ENCODE measurements at regions not wholly inside any gene's neighbourhood (a gene's known extent, or its start where the extent isn't known, plus 50 kb on each side); places are given as distances from the start of the nearest gene placed in this dataset.

GRCh38 chrX:20954014-20954413 lies 420.2 kb upstream of the CNKSR2 start:
- Mint-ChIP-seq H3K4me1 (no peaks in the 10 kb centered on the region), H3K27me3 (peaks cover 3% of the 10 kb centered on the region), H3K4me3 (no peak overlapping the region), H3K36me3 (no peaks in the 10 kb centered on the region), H3K9me3 (no peaks in the 10 kb centered on the region), H3K27ac (no peak overlapping the region)
- no peak for DNase-seq

- Mint-ChIP-seq H3K27me3 (peaks cover 3% of the 10 kb centered on the region), H3K36me3 (no peaks in the 10 kb centered on the region)
Measured at GRCh38 chrX:20952180-20952579, 422.0 kb upstream of the CNKSR2 start.

GRCh38 chrX:20951016-20951810 lies 423.0 kb upstream of the CNKSR2 start:
- H3K4me1 Mint-ChIP-seq: peaks cover 4% of the 10 kb centered on the region
- H3K4me3 Mint-ChIP-seq: no peak overlapping the region
- H3K27me3 Mint-ChIP-seq: peaks cover 3% of the 10 kb centered on the region
- no peaks in the 10 kb centered on the region for H3K36me3 Mint-ChIP-seq
- H3K9me3 Mint-ChIP-seq: no peaks in the 10 kb centered on the region
- DNase-seq: no peak
- no peak overlapping the region for H3K27ac Mint-ChIP-seq

More at GRCh38 chrX:20952180-20952579, 422.0 kb upstream of the CNKSR2 start:
- no peak overlapping the region for H3K27ac Mint-ChIP-seq
- no peaks in the 10 kb centered on the region for H3K9me3 Mint-ChIP-seq
- peaks cover 4% of the 10 kb centered on the region for H3K4me1 Mint-ChIP-seq
- no peak overlapping the region for H3K4me3 Mint-ChIP-seq
- no peak for DNase-seq

GRCh38 chrX:20947411-20947912 lies 426.8 kb upstream of the CNKSR2 start:
- no peaks in the 10 kb centered on the region for H3K36me3 Mint-ChIP-seq
- DNase-seq: no peak

GRCh38 chrX:20913760-20914159 lies 460.5 kb upstream of the CNKSR2 start:
- no peak overlapping the region for H3K27ac Mint-ChIP-seq
- H3K9me3 Mint-ChIP-seq: no peaks in the 10 kb centered on the region
- H3K4me3 Mint-ChIP-seq: no peak overlapping the region
- H3K27me3 Mint-ChIP-seq: no peaks in the 10 kb centered on the region
- no peaks in the 10 kb centered on the region for H3K4me1 Mint-ChIP-seq
- no peaks in the 10 kb centered on the region for H3K36me3 Mint-ChIP-seq
- no peak for DNase-seq

More at GRCh38 chrX:20947411-20947912, 426.8 kb upstream of the CNKSR2 start:
- Mint-ChIP-seq H3K27ac (no peak overlapping the region), H3K4me1 (peaks cover 4% of the 10 kb centered on the region), H3K27me3 (peaks cover 3% of the 10 kb centered on the region), H3K4me3 (no peak overlapping the region), H3K9me3 (no peaks in the 10 kb centered on the region)

- Mint-ChIP-seq H3K9me3 (no peaks in the 10 kb centered on the region), H3K4me1 (no peaks in the 10 kb centered on the region), H3K27me3 (peaks cover 8% of the 10 kb centered on the region), H3K27ac (no peak overlapping the region), H3K36me3 (peaks cover 1% of the 10 kb centered on the region), H3K4me3 (no peak overlapping the region)
- no peak for DNase-seq
Measured at GRCh38 chrX:20906571-20906970, 467.6 kb upstream of the CNKSR2 start.

- H3K27me3 Mint-ChIP-seq: no peaks in the 10 kb centered on the region
- peaks cover 2% of the 10 kb centered on the region for H3K9me3 Mint-ChIP-seq
- H3K27ac Mint-ChIP-seq: no peak overlapping the region
- H3K4me1 Mint-ChIP-seq: no peaks in the 10 kb centered on the region
- no peak overlapping the region for H3K4me3 Mint-ChIP-seq
- no peaks in the 10 kb centered on the region for H3K36me3 Mint-ChIP-seq
- DNase-seq: no peak
Measured at GRCh38 chrX:20884565-20884964, 489.7 kb upstream of the CNKSR2 start.

- H3K4me1 Mint-ChIP-seq: no peaks in the 10 kb centered on the region
- peaks cover 10% of the 10 kb centered on the region for H3K9me3 Mint-ChIP-seq
- no peaks in the 10 kb centered on the region for H3K27me3 Mint-ChIP-seq
- no peak for DNase-seq
- peaks cover 2% of the 10 kb centered on the region for H3K36me3 Mint-ChIP-seq
- H3K4me3 Mint-ChIP-seq: no peak overlapping the region
- no peak overlapping the region for H3K27ac Mint-ChIP-seq
Measured at GRCh38 chrX:20863649-20864048, 510.6 kb upstream of the CNKSR2 start.

GRCh38 chrX:20861113-20861512 lies 513.1 kb upstream of the CNKSR2 start:
- Mint-ChIP-seq H3K36me3 (peaks cover 2% of the 10 kb centered on the region), H3K27ac (no peak overlapping the region), H3K4me3 (no peak overlapping the region), H3K9me3 (peaks cover 10% of the 10 kb centered on the region), H3K27me3 (no peaks in the 10 kb centered on the region), H3K4me1 (no peaks in the 10 kb centered on the region)
- no peak for DNase-seq

GRCh38 chrX:20857746-20858145 lies 516.5 kb upstream of the CNKSR2 start:
- Mint-ChIP-seq H3K4me3 (no peak overlapping the region), H3K27me3 (no peaks in the 10 kb centered on the region), H3K27ac (no peak overlapping the region), H3K9me3 (peaks cover 10% of the 10 kb centered on the region), H3K36me3 (peaks cover 2% of the 10 kb centered on the region), H3K4me1 (no peaks in the 10 kb centered on the region)
- no peak for DNase-seq

GRCh38 chrX:20838477-20838876 lies 535.7 kb upstream of the CNKSR2 start:
- H3K36me3 Mint-ChIP-seq: no peaks in the 10 kb centered on the region
- H3K4me3 Mint-ChIP-seq: no peak overlapping the region
- DNase-seq: no peak
- peaks cover 8% of the 10 kb centered on the region for H3K27me3 Mint-ChIP-seq
- no peaks in the 10 kb centered on the region for H3K9me3 Mint-ChIP-seq
- H3K4me1 Mint-ChIP-seq: no peaks in the 10 kb centered on the region
- H3K27ac Mint-ChIP-seq: no peak overlapping the region

GRCh38 chrX:20829665-20830491 lies 544.3 kb upstream of the CNKSR2 start:
- no peaks in the 10 kb centered on the region for H3K27me3 Mint-ChIP-seq
- no peak for DNase-seq
- no peak overlapping the region for H3K27ac Mint-ChIP-seq
- H3K36me3 Mint-ChIP-seq: no peaks in the 10 kb centered on the region
- H3K4me1 Mint-ChIP-seq: no peaks in the 10 kb centered on the region
- no peaks in the 10 kb centered on the region for H3K9me3 Mint-ChIP-seq
- H3K4me3 Mint-ChIP-seq: no peak overlapping the region

GRCh38 chrX:20825984-20826383 lies 548.2 kb upstream of the CNKSR2 start:
- Mint-ChIP-seq H3K4me1 (no peaks in the 10 kb centered on the region), H3K27ac (no peak overlapping the region), H3K9me3 (no peaks in the 10 kb centered on the region), H3K36me3 (no peaks in the 10 kb centered on the region), H3K27me3 (peaks cover 6% of the 10 kb centered on the region), H3K4me3 (no peak overlapping the region)
- DNase-seq: no peak

- Mint-ChIP-seq H3K9me3 (no peaks in the 10 kb centered on the region), H3K4me3 (no peak overlapping the region), H3K27me3 (no peaks in the 10 kb centered on the region), H3K27ac (no peak overlapping the region), H3K36me3 (no peaks in the 10 kb centered on the region), H3K4me1 (no peaks in the 10 kb centered on the region)
- DNase-seq: no peak
Measured at GRCh38 chrX:20803971-20804370, 537.3 kb upstream of the RPS6KA3 start.

- Mint-ChIP-seq H3K9me3 (no peaks in the 10 kb centered on the region), H3K36me3 (no peaks in the 10 kb centered on the region), H3K27me3 (no peaks in the 10 kb centered on the region), H3K27ac (no peak overlapping the region), H3K4me3 (no peak overlapping the region), H3K4me1 (no peaks in the 10 kb centered on the region)
- no peak for DNase-seq
Measured at GRCh38 chrX:20802036-20802435, 535.3 kb upstream of the RPS6KA3 start.

Data from activated naive CD8-positive, alpha-beta T cell treated with anti-CD3 and anti-CD28 coated beads for 36 hours (primary cell).